ENCODE measurements at regions not wholly inside any gene's neighbourhood (a gene's known extent, or its start where the extent isn't known, plus 50 kb on each side); places are given as distances from the start of the nearest gene placed in this dataset.

- TF ChIP-seq ATF2 (CRISPR knock-in tag; IDR thresholded peaks at IDR 0.05; ENCODE audit: borderline replicate concordance, low read depth) (no peak), ARID4B (CRISPR knock-in tag; IDR thresholded peaks at IDR 0.05; ENCODE audit: borderline replicate concordance) (no peak)
Observed at GRCh38 chrX:94121799-94122198, 447.8 kb downstream of the FAM133A start (continued).

GRCh38 chrX:94123062-94123461 is 449.1 kb downstream of the FAM133A start:
- Mint-ChIP-seq H3K27me3 (ENCODE audit: low read depth) (no peaks in the 10 kb centered on the region), H3K9me3 (no peaks in the 10 kb centered on the region), H3K27ac (no peak overlapping the region), H3K4me3 (no peak overlapping the region), H3K4me1 (no peaks in the 10 kb centered on the region), H3K36me3 (no peaks in the 10 kb centered on the region)
- ATAC-seq (no peak), DNase-seq (ENCODE audit: low spot score) (no peak)
- no peak for TF ChIP-seq MXD4 (CRISPR knock-in tag; IDR thresholded peaks at IDR 0.05; ENCODE audit: borderline replicate concordance)
- no peak for TF ChIP-seq PRRX2 (CRISPR knock-in tag; IDR thresholded peaks at IDR 0.05)
- TF ChIP-seq CBFB (CRISPR knock-in tag; IDR thresholded peaks at IDR 0.05; ENCODE audit: low read depth), result no peak
- POLR2A ChIA-PET, result no interaction called here
- CTCF ChIA-PET, result no interaction called here

GRCh38 chrX:94162971-94163370 is 489.0 kb downstream of the FAM133A start:
- no peak for DNase-seq (ENCODE audit: low spot score)
- POLR2A ChIA-PET, result no interaction called here
- H3K27ac Mint-ChIP-seq, result no peak overlapping the region

GRCh38 chrX:94178145-94178788 is 504.3 kb downstream of the FAM133A start:
- DNase-seq (ENCODE audit: low spot score) (no peak), ATAC-seq (no peak)
- Mint-ChIP-seq H3K27me3 (ENCODE audit: low read depth) (no peaks in the 10 kb centered on the region), H3K27ac (no peak overlapping the region), H3K36me3 (peaks cover 22% of the 10 kb centered on the region), H3K4me1 (peaks cover 16% of the 10 kb centered on the region), H3K9me3 (peaks cover 26% of the 10 kb centered on the region), H3K4me3 (no peak overlapping the region)
- ChIA-PET POLR2A (no interaction called here), CTCF (no interaction called here)
- no peak for TF ChIP-seq PRRX2 (CRISPR knock-in tag; IDR thresholded peaks at IDR 0.05)
- no peak for TF ChIP-seq E2F5 (CRISPR knock-in tag; IDR thresholded peaks at IDR 0.05)
- TF ChIP-seq ZMAT4 (CRISPR knock-in tag; IDR thresholded peaks at IDR 0.05), result no peak
- no peak for TF ChIP-seq OVOL2 (CRISPR knock-in tag; IDR thresholded peaks at IDR 0.05; ENCODE audit: borderline replicate concordance)
- TF ChIP-seq NFATC4 (CRISPR knock-in tag; IDR thresholded peaks at IDR 0.05), result no peak
- TF ChIP-seq CDX4 (CRISPR knock-in tag; IDR thresholded peaks at IDR 0.05; ENCODE audit: borderline replicate concordance), result no peak
- TF ChIP-seq ZNF138 (CRISPR knock-in tag; conservative IDR thresholded peaks at IDR 0.05), result no peak

More at GRCh38 chrX:94162971-94163370, 489.0 kb downstream of the FAM133A start:
- no peaks in the 10 kb centered on the region for H3K4me1 Mint-ChIP-seq
- TF ChIP-seq ETV6 (CRISPR knock-in tag; IDR thresholded peaks at IDR 0.05) (no peak), KAT7 (CRISPR knock-in tag; IDR thresholded peaks at IDR 0.05; ENCODE audit: borderline replicate concordance) (no peak), MAX (CRISPR knock-in tag; IDR thresholded peaks at IDR 0.05) (no peak)
- H3K27me3 Mint-ChIP-seq (ENCODE audit: low read depth), result no peaks in the 10 kb centered on the region
- ATAC-seq, result no peak
- CTCF ChIA-PET, result no interaction called here
- peaks cover 20% of the 10 kb centered on the region for H3K9me3 Mint-ChIP-seq
- no peak overlapping the region for H3K4me3 Mint-ChIP-seq
- peaks cover 3% of the 10 kb centered on the region for H3K36me3 Mint-ChIP-seq

Data from WTC11 (cell line).